ENCODE measurements at regions not wholly inside any gene's neighbourhood (a gene's known extent, or its start where the extent isn't known, plus 50 kb on each side); places are given as distances from the start of the nearest gene placed in this dataset.
"Not testable (repeated sequence)": the region's sequence is repeated elsewhere in the genome, so short reads cannot be mapped to it uniquely, and the experiment has no call there.

- no peak for DNase-seq
Observed at GRCh38 chr5:1748271-1748670, 51.4 kb downstream of the MRPL36 start.

DNA sequence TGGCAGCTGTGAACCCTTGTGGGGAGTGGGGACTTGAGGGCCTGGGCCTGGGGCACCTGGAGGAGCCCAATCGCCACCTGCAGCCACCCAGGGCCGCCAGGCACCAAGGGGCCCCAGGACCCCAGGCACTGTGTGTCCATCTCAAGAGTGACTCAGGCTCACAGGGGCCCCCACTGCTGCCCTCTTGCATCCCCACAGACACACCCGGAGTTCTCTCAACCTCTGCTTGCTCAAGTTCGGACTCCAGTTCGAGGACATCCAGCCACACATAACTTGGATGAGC is 51.9 kb downstream of the MRPL36 start:
- no peak for DNase-seq

GRCh38 chr5:1747079-1747802 is 52.4 kb downstream of the MRPL36 start:
- no peak for DNase-seq

GRCh38 chr5:1746371-1747078 is 53.1 kb downstream of the MRPL36 start:
- DNase-seq: no peak

DNA sequence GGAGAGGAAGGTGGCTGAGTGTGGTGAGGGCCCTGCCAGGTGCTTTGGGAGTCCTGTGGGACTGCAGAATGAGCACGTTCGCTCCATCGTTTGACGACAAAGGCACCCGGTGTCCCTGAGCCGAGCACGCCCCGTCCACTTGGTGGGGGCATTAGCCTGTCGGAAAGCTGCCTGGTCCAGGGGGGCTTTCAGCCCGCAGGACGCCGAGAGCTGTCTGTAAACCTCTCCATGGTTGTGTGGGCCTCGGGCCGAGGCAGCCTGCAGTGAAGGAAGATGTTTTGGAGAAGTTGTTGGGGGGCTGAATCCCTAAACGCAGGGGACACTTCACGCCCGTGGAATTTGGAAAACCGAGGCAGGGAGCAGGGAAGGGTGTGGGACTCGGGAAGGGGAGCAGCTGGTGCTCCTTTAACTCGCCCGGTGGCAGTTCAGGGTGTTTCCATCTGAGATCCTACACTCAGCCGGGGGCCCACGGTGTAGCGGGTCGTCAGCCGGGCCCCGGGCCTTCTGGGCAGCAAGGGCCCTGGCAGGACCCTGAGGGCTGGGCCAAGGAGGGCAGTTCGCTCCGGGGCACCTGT is 53.8 kb downstream of the MRPL36 start:
- DNase-seq: no peak

DNA sequence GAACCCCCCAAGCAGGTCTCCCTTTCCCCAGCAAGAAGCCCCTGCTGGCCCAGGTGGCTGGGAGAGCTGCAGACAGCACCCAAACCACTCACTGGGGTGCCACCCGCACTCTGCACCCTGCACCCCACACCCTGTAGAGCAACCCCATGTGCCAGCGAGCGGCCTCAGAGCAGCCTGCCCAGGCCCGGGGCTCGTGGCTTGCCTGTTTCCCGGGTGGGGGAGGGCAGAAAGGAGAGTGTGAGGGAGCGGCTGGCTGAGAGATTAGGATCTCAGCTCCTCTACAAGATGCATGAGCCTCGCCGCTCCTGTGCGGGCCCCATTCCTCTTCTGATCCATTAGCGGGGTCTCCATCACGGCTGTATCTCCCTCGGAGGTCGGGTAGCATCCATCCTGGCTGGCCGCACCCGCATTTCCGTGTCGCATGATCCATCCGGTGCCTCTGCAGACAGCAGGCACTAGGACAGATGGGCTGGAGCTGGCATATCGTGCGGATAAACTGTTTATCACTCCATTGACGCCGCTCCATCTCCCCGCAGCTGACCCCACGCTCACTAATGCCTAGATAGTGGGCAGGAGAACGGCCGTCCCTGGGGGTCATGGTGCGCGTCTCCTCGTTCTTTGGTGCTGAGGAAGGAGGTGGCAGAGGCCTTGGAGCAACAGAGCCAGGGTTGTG is 54.4 kb downstream of the MRPL36 start:
- DNase-seq: no peak

DNA sequence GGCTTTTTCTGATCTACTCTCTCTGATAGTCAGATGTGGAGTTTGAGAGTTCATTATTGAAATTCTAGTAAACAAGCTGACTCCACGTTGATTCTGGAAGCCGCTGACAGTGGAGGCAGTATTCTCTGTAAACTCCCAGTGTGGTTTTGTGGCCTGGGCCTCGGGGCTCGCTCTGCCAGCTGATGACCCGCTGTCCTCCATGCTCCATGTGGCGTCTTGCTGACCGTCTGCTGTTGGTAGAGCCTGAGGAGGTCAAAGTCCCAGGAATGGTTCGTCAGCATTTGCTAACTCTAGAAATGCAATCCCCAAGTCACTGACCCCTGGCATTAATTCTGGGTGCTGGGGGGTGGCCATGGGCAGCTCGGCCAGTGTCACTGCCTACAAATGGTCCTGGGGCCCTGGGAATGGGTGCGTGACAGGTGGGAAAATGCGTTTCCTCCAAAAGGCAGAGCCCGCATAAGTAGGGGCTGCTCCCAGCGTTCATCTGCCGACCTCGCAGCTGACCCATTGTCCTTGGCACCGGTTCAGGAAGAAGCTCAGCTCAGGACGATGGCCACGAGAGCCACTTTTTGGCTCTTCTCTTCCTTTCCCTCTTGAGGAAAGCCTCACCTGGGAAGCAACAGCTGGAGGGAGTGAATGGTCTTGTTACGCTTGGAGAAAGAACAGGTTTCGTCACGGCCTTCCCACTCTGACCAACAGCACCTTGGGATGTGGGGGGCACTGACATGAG is 55.1 kb downstream of the MRPL36 start:
- DNase-seq: no peak

DNA sequence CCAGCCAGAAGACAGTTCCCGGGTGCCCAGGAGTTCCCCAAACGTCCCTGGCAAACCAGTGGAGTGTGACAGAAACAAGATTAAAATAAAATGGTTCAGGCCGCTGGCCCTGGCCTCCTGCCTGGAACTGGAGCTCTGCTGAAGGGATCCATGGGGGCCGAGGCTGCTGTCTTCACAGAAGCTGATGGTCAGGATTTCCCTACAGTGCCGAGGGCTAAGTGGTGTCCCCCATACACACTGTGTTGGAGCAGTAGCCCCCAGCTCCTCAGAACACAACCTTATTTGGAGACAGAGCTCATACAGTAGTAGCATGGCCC is 55.9 kb downstream of the MRPL36 start:
- DNase-seq: no peak

DNA sequence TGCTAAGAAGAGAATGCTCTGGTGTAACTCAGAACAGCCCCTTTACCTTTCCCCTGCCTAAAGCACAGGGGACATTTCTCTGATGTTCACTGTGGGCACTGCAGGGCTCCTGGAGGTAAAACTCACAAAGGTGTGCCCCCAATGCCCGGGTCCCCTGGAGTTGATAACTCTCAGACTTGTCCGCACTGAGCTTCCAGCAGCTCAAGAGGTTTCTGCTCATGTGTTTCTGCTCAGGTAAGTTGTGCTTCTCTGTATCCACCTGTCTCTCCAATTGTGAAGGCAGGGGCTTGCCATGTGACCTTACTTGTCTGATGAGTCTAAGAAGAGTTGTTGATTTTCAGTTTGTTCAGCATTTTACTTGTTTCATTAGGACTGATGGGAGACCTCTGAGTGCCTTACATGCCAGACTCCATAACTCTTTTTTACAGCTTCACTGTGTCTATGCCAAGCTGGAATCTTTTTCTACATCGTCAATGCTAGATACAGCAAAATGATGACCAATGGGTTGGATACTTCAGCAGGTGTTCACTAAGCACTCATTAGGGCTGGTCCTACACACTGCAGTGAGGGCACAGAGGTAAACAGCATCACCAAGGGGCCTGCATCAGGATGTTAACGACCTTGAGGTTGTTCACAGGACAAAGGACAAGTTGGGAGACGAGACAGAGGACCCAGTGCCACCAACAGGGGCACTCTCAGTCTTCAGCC is 56.4 kb downstream of the MRPL36 start:
- no peak for DNase-seq

GRCh38 chr5:1737790-1738405 is 61.7 kb downstream of the MRPL36 start:
- no peak for DNase-seq

DNA sequence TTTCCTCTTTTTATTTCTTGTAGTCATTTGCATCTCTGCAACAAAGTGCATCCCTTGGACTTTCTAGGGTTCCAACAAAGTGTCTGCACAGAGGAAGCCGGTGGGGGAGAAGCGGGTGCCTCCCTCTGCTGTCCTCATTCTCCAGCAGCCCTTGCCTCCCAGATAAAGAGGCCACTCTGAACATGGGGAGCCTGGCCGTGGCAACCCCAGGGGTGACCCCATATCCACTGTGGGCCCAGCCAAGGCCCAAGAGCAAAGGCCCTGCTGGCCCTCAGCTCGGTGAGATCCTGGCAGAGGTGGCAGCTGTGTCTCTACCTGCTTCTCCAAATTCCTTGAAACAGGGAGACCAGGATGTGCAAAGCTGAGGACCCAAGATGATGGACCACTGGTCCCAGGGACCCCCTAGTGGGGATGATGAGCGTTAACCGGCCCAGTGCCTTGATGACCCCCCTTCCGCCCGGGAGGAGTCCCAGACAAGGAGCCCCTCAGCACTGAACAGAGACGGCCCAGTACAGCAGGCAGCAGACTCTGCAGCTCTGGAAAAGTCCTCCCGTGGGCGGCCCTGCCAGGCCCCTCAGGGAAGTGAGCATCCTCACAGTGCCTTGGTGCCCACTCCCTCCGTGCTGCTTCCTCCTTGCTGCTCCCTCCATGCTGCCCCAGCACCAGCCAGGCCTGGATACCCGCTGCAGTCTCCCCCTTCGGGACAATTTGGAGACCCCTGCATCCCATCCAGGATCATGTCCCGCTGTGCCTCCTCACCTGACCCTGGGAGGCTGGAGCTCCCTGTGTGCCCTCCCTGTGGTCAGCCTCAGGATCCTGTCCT is 62.5 kb downstream of the MRPL36 start:
- no peak for DNase-seq

GRCh38 chr5:1736065-1736464 is 63.6 kb downstream of the MRPL36 start:
- DNase-seq: no peak

- no peak for DNase-seq
Observed at GRCh38 chr5:1735320-1735970, 64.2 kb downstream of the MRPL36 start.

GRCh38 chr5:1734908-1735289 is 64.7 kb downstream of the MRPL36 start:
- no peak for DNase-seq

- no peak for DNase-seq
Observed at GRCh38 chr5:1734271-1734907, 65.2 kb downstream of the MRPL36 start.

GRCh38 chr5:1733369-1733768 is 66.3 kb downstream of the MRPL36 start:
- no peak for DNase-seq

DNA sequence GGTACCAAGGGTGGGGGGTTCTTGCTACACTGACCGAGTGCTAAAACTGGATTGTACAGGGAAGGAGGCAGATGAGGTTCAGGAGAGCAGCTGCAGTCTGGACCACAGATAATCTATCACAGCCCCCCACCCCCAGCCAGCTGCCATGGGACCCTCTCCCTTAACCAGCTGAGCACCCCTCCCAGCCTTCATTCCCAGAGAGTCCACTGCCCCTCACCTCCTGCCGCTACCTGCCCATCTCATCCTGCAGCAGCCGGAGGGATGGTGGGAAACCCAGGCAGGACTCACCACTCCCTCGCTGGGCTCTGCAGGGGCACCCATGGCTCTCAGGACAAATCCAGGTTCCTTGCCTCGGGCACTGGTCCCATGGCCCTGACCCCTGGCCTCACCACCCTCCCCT is 66.7 kb downstream of the MRPL36 start:
- no peak for DNase-seq

DNA sequence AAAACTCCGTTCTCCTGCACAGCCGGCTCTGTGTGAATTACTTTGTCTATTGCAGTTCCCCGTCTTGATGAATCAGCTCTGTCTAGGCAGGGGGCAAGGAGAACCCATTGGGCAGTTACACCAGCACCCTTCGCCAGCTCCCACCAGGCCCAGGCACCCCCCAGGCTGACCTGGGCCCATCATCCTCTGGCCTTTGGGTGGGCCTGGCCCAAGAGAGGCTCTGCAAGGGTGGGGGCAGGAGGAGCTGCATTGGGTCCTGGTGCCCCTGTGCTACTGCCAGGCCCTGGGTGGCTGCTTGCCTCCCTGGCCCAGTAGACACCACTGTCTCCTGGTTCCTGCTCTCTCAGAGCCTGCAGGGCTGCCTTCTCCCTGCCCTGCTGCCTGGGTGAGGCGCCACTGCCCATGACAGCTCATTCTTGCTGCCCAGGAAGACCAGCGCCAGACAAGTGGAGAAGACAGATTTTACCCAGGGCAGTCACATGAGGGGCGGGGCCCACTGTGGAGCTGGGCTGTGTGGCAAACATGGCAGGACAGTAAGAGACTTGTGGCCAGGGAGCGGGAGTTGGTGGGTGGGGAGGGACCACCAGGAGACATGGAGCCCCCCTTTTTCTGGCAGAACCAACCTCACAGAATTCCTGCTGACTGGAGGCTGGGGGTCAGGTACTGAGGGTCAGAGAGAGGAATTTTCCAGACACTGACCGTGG is 67.2 kb downstream of the MRPL36 start:
- DNase-seq: no peak

GRCh38 chr5:1731855-1732237 is 67.8 kb downstream of the MRPL36 start:
- not testable (repeated sequence) for DNase-seq

Data from occipital lobe (tissue), 1 donor.